Osteoblast (primary cell): ENCODE measurements at regions not wholly inside any gene's neighbourhood (a gene's known extent, or its start where the extent isn't known, plus 50 kb on each side); places are given as distances from the start of the nearest gene placed in this dataset.

Experiments used
- DNase-seq: peaks from one replicate; pipeline ENCODE4 v3.0.0; 2011; ENCODE audit warnings: low spot score, mixed read lengths; ENCODE audit not compliant: insufficient read length; ENCODE audit errors: missing footprints
- H2AFZ ChIP-seq: 2 replicates; pipeline ENCODE4 v1.6.0; 2011; ENCODE audit warnings: mild to moderate bottlenecking, low read length
- H3K27ac ChIP-seq: 2 replicates; pipeline ENCODE4 v1.5.1; 2011; ENCODE audit warnings: mild to moderate bottlenecking, low read depth, low read length, moderate library complexity
- H3K27me3 ChIP-seq: 2 replicates; pipeline ENCODE4 v1.6.0; 2012; ENCODE audit warnings: mild to moderate bottlenecking, control low read depth, inconsistent platforms, low read length, moderate library complexity; ENCODE audit not compliant: insufficient read depth
- H3K36me3 ChIP-seq: 2 replicates; pipeline ENCODE4 v1.5.1; 2011; ENCODE audit warnings: mild to moderate bottlenecking, low read length, control low read depth, moderate library complexity; ENCODE audit not compliant: insufficient read depth
- H3K4me1 ChIP-seq: 2 replicates; pipeline ENCODE4 v1.5.1; 2011; ENCODE audit warnings: mild to moderate bottlenecking, low read length, control low read depth, moderate library complexity; ENCODE audit not compliant: insufficient read depth
- H3K4me2 ChIP-seq: 2 replicates; pipeline ENCODE4 v1.6.0; 2011; ENCODE audit warnings: mild to moderate bottlenecking, low read length; ENCODE audit not compliant: insufficient read depth
- H3K4me3 ChIP-seq: fragments of 200-600 bp; sonication (generic); 3 replicates; pipeline ENCODE4 v1.5.1; 2012; ENCODE audit warnings: mild to moderate bottlenecking, low read length, inconsistent platforms; ENCODE audit not compliant: insufficient read depth
- H3K79me2 ChIP-seq: 2 replicates; pipeline ENCODE4 v1.6.0; 2012; ENCODE audit warnings: mild to moderate bottlenecking, low read length, control low read depth, inconsistent platforms; ENCODE audit not compliant: insufficient read depth
- H3K9me3 ChIP-seq: 2 replicates; pipeline ENCODE4 v1.5.1; 2011; ENCODE audit warnings: low read depth, low read length, control low read depth
- H4K20me1 ChIP-seq: 2 replicates; pipeline ENCODE4 v1.6.0; 2012; ENCODE audit warnings: mild to moderate bottlenecking, low read length, control low read depth; ENCODE audit not compliant: insufficient read depth
- CTCF ChIP-seq: IDR thresholded peaks from 2 replicates; pipeline ENCODE4 v1.5.1; 2011; ENCODE audit warnings: mild to moderate bottlenecking, low read depth, low read length, moderate library complexity; ENCODE audit errors: extremely low read depth

- no peak for TF ChIP-seq CTCF
- H3K9me3 ChIP-seq, result no peaks in the 10 kb centered on the region
- no peak overlapping the region for H3K4me2 ChIP-seq
- no peaks in the 10 kb centered on the region for H3K27me3 ChIP-seq
- no peak overlapping the region for H3K27ac ChIP-seq
- no peak for DNase-seq
- H3K79me2 ChIP-seq, result no peaks in the 10 kb centered on the region
- no peaks in the 10 kb centered on the region for H3K36me3 ChIP-seq
- H3K4me1 ChIP-seq, result no peaks in the 10 kb centered on the region
- no peak overlapping the region for H2AFZ ChIP-seq
- no peaks in the 10 kb centered on the region for H4K20me1 ChIP-seq
- H3K4me3 ChIP-seq, result no peak overlapping the region
These were observed 69.8 kb upstream of the RPH3AL start for GRCh38 chr17:422196-422930.

DNA sequence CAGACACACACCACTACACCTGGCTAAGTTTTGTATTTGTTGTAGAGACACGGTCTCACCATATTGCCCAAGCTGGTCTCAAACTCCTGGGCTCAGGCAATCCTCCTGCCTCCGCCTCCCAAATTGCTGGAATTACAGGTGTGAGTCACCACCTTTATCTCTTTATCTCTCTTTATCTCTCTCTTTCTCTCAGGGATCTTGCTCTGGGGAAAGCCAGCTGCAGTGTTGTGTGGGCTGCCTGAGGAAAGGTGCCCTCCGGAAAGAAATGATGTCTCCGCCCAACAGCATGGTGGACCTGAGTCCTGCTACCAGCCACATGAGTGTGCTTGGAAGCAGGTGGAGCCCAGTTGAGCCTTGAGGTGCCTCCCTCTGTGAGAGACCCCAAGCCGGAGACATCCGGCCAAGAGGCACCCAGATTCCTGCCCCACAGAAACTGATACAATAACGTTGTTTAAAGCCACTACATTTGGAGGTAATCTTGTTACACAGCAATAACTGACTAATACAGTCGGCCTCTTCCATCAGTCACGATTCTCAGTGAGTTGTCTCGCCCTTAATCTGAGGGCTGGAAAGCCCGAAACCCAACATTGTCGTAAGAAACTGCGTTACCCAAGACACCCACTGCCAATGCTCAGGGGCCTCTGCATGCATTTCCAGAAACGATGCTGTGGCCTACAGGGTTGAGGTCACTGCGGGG, 68.0 kb upstream of the RPH3AL start:
- Histone ChIP-seq H3K27ac (no peak overlapping the region), H3K27me3 (no peaks in the 10 kb centered on the region), H3K4me2 (no peak overlapping the region), H3K9me3 (no peaks in the 10 kb centered on the region), H4K20me1 (no peaks in the 10 kb centered on the region), H3K36me3 (no peaks in the 10 kb centered on the region), H3K4me3 (no peak overlapping the region), H2AFZ (no peak overlapping the region), H3K4me1 (no peaks in the 10 kb centered on the region), H3K79me2 (no peaks in the 10 kb centered on the region)
- no peak for TF ChIP-seq CTCF
- DNase-seq, result no peak

DNA sequence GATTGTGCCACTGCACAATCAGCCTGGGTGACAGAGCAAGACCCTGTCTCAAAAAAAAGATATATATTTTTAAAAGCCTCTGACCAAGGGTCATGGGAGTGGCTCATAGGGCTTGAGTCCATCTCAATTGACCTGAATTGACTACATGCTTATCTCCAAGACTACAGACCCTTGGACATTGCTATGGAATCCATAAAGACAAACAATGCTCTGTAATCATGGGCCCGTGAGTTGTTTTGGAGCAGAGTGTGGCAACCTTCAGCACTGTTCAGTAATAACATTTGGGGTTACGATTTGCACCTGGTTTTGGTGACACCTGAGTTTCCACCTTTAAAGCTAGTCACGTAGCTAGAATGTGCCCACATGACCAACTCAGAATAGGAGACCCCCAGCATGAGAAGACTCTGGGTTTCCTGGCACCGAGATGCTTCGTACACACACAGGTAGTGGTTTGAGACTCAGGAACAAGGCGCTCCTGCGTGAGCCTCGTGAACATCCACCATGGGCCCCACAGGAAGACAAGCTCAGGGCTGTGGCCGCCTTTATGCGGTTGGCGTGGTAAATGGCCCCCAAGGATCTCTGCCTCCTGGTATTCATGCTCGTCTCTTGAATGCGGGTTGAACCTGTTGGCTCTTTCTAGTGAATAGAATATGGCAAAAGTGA, 66.6 kb upstream of the RPH3AL start:
- Histone ChIP-seq H3K4me1 (no peaks in the 10 kb centered on the region), H3K4me2 (no peak overlapping the region), H3K36me3 (peaks cover 5% of the 10 kb centered on the region), H3K4me3 (no peak overlapping the region), H3K9me3 (no peaks in the 10 kb centered on the region), H3K79me2 (no peaks in the 10 kb centered on the region), H4K20me1 (no peaks in the 10 kb centered on the region), H3K27me3 (no peaks in the 10 kb centered on the region), H3K27ac (no peak overlapping the region), H2AFZ (no peak overlapping the region)
- DNase-seq, result no peak
- TF ChIP-seq CTCF, result no peak

DNA sequence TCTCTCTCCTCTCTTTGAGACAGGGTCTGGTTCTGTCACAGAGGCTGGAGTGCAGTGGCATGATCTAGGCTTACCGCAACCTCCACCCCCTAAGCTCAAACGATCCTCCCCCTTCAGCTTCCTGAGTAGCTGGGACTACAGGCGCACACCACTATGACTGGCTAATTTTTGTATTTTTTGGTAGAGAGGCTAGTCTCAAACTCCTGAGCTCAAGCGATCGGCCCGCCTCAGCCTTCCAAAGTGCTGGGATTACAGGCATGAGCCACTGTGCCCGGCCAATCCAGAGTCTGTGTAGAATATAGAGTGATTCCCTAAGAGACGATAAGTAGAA, 65.8 kb upstream of the RPH3AL start:
- Histone ChIP-seq H3K79me2 (no peaks in the 10 kb centered on the region), H3K27ac (no peak overlapping the region), H3K4me2 (no peak overlapping the region), H2AFZ (no peak overlapping the region), H3K27me3 (no peaks in the 10 kb centered on the region), H4K20me1 (no peaks in the 10 kb centered on the region), H3K4me3 (no peak overlapping the region), H3K4me1 (no peaks in the 10 kb centered on the region), H3K9me3 (no peaks in the 10 kb centered on the region), H3K36me3 (peaks cover 10% of the 10 kb centered on the region)
- DNase-seq, result no peak
- TF ChIP-seq CTCF, result no peak
